ENCODE measurements at regions not wholly inside any gene's neighbourhood (a gene's known extent, or its start where the extent isn't known, plus 50 kb on each side); places are given as distances from the start of the nearest gene placed in this dataset.

DNA sequence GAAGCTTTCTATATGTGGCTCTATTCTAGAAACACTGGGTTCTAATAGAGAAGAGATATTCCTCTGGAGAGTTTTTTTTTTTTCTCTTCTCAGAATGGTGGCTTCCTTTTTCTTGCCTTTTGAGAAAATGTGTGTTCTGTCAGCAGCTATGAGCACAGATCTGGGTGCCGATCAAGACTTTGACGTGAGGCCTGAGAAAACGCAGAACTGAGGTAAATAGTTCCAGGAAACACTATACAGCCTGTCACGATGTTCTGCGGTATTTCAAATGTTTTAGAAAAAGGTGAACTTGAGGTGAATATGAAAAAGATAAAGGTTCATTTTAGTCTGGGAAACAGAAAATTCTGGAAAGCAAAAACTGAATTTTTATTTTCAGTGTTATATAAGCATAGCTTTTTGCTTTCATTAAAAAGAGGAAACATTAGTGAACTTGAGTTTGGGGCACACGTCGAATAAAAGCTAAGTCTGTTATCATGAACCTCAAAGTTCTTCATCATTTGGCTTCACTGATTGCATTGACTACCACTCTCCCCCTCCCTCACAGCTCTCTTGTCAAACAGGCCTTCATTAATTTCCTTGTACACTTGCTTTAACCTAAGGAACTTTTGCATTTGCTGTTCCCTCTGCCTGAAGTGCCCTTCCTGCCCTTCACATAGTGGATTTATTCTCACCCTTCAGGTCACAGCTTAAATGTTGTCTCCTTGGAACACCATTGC is 265.1 kb downstream of the NFKBIZ start:
- no peak for DNase-seq (ENCODE audit: low read depth)

DNA sequence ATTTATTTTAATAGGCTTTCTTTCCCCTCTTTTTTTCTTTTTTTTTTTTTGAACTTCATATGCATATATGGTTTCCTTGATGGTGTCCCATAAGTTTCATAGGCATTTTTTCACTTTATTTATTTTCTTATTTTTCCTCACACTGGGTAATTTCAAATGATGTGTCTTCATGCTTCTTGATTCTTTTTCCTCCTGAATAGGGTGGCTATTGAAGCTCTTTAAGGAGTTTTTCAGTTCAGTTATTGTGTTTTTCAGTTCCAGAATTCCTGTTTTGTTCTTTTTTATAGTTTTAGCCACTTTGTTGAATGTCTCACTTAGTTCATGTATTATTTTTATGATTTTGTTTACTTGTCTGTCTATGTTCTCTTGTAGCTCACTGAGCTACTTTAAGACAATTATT is 273.2 kb downstream of the NFKBIZ start:
- no peak for DNase-seq (ENCODE audit: low read depth)

DNA sequence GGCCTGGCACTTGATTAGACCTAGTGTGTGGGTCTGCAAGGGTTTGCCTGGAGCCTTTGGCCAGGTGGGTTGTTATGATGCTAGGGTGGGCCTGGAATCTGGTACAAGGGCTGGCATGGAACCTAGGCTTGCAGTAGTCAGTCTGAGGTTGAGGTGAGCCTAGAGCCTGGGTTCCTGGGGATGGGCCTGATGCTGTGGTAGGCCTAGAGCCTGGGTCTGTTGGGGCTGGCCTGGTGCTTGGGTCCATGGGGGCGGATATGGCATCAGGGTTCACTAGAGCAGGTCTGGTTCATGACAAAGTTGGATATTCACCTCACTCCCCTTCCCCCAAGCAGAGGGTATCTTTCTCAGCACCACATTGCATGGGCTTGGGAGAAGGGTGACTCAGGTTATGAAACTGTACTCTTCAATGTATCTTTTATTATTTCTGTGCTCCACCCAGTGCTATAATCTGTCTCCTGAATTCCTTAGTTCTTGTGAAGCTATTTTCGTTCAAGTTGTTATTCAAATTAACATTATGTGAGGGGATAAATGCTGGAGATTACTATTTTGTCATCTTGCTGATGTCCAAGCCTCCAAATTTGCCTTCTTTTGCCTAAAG is 274.4 kb downstream of the NFKBIZ start:
- DNase-seq (ENCODE audit: low read depth) = no peak

DNA sequence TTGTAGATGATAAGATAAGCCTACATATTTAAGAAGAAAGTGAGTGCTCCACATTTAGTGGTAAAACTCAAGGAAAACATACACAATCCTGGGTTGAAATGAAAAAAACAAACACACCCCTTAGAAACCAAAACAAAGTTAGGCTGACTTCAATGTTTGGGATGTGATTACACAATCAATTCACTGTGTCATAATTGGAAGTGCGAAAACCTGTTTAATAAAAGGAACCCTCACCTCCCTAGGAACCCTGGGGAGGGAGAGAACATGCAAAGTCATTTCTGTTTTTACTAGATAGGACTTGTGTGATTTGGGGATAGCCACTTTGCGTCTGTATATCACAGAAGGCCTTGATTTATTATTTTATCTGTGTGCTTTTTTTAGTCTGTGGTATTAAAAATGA is 275.0 kb downstream of the NFKBIZ start:
- no peak for DNase-seq (ENCODE audit: low read depth)

DNA sequence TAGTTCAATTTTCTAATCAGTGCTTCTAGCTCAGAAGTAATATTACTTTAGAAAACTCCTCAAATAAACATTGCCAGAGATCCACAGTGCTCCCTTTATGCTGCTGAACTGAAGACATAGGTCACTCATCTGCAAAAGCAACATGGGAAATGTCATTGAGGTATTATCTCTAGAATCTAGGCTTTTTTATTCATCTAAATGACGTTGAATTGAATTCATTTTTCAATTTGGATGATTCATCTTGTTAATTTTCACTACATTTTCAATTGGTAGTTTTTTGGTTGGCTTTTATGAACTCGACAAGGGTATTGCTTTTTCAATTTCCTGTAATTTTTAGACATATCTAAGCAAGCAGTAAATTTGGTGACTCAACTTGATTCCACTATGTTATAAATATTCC is 275.4 kb downstream of the NFKBIZ start:
- no peak for DNase-seq (ENCODE audit: low read depth)

DNA sequence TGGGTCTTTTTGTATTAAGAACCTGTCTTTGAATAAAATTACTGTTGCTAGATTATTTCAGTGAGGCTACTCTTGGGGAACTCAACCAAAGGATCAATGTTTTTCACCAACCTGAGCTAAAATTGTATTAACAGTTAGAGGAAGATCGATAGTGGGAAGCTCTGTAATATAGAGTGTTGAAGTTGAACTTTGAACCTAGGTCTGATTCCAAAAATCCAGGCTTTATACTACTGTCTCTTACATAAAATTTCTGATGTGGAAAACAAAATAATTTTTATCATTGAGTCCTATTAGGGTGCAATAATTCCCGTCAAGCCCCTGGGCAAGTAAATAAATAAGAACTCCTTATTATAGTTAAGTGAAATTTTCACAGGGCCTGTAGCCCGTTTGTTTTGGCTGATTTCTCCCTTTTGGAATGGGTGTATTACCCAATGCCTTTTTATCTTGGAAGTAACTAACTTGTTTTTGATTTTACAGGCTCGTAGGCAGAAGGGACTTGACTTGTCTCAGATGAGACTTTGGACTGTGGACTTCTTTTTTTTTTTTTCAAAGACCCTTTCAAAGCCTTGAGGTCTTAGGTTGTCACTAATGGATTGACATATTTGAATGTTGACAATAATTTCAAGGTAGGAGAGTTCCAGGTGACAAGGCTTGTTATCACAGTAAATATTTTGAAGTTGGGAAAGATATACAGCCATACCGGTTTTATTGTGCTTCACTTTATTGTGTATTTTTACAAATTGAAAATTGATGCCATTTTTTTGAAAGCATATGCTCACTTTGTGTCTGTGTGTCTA is 276.1 kb downstream of the NFKBIZ start:
- DNase-seq (ENCODE audit: low read depth) = no peak

DNA sequence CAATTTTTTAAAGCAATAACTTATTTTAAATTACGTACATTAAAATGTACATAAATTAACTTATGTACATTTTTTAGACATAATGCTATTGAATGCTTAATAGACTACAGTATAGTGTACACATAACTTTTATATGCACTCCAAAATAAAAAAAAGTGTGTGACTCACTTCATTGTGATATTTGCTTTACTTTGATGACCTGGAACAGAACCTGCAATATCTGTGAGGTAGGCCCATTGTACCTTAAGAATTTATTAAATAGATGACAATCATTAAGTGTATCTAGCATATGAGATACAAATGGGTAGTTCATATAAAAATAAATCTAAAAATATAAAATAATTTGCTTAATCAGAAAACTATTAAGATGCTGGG is 276.7 kb downstream of the NFKBIZ start:
- DNase-seq (ENCODE audit: low read depth) = no peak

DNA sequence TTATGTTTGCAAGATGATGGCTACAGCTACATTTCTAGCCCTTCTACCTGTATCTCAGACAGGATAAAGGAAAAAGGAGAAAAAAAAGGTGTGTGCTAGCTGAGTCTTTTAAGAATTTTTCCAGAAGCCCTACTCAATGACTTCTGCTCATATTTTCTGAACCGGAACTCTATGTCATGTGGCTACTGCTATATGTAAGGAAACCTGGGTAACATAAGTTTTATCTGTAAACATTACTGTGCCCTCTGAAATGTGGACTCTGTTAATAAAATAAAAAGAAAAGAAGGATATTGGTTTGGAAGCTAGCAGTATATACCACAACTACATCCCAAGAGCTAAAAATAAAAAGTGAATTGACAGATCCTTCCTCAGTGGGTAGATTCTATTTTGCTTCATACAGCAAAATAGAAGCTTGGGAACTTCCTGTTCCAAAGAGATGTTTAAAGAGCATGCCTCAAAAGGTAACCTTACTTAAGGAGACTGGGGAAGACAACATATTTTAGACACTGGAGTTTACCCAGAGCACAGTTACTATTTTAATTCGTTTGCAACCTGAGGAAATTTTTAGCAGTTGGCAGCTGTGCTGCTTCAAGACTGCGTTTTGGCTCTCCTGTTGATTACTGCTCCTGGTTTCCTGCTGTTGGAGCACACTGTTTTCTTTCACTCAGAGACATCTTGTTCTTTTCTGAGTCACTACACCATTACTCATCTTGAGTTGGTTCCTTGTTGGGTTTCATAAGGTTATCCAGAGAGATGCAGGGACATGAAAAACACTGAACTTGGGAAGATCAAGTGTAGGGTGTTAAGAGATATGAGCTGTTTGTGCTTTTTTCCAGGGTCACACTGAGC is 280.7 kb downstream of the NFKBIZ start:
- no peak for DNase-seq (ENCODE audit: low read depth)

DNA sequence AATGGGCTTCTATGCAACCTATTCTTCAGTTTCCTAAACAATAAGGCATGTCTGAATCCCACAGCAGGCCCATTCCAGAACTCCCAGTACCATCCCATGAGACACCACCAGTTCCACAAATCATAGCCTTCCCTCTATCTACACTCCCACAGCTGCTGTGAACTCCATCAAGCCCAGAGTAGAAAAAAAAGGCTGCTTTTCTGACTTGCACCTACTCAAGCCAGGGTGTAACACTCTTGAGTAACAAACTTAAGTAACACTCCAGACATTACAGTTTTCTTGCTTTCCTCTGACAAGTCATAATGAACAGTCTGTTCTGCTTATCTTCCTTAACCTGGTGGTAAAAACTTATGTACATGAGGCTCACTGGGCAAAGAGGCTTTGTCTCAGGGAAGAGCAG is 283.1 kb downstream of the NFKBIZ start:
- DNase-seq (ENCODE audit: low read depth) = no peak

DNA sequence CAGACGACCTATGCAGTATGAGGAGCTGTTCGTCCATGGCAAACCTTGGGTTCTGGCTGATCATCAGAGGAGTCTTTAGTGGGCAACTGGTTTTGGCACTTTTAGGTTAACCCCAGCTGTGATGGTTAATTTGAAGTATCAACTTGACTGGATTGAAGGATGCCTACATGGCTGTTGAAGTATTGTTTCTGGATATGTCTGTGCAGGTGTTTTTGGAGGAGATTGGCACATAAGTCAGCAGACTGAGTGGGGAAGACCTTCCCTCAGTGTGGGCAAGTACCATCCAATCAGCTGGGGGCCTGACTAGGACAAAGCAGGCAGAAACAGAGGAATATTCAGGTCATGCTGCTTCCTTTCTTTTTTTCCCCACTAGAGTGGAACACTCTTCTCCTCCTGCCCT is 284.1 kb downstream of the NFKBIZ start:
- no peak for DNase-seq (ENCODE audit: low read depth)

DNA sequence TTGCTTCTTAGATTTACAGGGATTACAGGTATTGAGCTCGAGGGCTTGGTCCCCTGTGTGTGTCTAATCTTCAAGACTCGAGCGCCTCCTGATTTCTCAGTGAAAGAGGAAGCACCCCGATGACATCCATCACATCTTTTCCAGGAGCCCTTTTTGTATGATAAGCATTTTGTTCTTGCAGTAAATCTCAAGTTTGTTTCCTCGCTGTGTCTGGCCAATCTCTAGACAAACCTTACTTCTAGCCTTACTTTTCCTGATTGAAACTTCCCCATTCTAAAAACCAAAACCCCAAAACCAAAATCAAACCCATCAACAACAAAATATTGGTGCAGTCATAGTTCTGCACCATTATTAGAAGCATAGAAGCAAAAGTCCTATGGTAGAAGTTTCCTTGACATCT is 286.0 kb downstream of the NFKBIZ start:
- no peak for DNase-seq (ENCODE audit: low read depth)

DNA sequence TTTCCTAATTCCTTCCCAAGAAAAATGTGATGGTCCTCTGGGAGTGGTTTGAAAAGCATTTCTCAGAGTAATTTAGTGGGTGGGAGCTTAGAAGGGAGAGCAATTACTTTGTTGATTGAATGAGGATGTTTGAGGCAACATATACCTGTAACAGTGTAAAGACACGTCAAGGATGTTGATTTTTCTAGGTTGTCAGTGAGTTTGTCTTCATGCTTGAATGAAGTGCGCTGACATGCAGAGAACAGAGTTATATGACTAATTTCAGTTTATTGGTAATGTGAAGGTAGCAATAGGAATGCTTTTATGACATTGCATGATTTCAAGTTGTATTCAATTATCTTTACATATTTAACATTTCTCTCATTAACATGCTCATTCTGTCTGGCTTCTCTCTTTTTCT is 286.9 kb downstream of the NFKBIZ start:
- no peak for DNase-seq (ENCODE audit: low read depth)

DNA sequence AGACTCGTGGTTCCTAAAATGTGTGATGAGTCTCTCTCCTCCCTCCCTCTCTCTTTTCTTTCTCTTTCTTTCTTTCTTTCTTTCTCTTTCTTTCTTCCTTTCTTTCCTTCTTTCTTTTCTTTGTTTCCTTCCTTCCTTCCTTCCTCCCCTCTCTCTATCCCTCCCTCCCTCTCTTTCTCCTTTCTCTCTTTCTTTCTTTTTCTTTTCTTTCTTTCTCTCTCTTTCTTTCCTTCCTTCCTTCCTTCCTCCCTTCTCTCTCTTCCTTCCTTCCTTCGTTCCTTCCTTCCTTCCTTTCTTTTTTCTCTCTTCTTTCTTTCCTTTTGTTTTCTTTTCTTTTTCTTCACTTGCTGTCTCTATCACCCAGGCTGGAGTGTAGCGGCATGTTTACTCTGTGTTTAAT is 290.8 kb downstream of the NFKBIZ start:
- DNase-seq (ENCODE audit: low read depth) = no peak

DNA sequence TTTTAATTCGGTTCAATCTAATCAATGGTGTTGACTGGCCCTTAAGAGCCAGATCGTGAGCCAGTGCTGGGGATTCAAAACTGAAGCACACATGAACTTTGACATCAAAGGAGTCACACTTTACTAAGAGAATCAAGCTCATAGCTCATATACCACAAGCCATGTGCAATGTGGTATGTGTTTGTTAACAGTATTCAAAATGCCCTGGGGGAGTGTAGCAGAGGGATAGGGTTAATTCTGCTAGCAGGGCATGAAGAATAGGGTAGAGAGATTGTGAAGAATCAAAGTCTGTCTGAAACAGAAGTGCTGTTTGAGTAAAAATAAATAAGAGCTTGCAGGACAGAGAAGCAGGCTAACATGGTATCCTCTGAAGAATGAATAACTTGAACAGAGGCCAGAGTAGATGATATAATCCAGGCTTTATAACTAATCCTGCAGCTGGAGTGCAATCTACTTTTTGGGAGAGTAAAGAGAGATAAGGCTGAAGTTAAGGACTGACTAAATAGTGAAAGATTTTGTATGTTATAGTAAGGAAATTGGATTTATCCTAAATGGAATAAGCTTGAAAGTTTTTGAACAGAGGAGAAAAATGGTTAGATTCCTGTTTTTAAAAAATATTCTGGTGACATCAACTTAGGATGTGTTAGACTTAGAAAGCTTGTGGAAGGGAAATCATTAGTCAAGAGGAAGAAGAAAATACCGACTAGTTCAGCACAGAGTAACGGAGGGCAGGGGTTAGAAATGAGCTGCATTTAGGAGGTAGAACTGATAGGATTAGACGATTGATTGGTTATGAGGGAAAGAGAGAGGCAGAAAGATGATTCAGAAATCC is 292.0 kb downstream of the NFKBIZ start:
- no peak for DNase-seq (ENCODE audit: low read depth)

DNA sequence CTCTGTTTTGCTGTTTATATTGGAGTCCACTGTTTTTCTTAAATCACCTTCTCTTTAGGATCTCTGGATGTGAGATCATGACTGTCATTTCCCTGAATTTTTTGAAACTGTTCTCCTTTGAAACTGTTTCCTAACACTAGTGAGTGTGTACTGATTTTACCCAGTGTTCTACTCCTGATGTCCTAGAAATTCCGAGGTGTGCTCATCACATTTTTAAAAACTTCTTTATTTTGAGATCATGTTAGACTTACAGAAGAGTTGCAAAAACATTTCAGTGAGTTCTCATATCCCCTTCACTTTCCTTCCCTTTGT is 292.6 kb downstream of the NFKBIZ start:
- DNase-seq (ENCODE audit: low read depth) = no peak

DNA sequence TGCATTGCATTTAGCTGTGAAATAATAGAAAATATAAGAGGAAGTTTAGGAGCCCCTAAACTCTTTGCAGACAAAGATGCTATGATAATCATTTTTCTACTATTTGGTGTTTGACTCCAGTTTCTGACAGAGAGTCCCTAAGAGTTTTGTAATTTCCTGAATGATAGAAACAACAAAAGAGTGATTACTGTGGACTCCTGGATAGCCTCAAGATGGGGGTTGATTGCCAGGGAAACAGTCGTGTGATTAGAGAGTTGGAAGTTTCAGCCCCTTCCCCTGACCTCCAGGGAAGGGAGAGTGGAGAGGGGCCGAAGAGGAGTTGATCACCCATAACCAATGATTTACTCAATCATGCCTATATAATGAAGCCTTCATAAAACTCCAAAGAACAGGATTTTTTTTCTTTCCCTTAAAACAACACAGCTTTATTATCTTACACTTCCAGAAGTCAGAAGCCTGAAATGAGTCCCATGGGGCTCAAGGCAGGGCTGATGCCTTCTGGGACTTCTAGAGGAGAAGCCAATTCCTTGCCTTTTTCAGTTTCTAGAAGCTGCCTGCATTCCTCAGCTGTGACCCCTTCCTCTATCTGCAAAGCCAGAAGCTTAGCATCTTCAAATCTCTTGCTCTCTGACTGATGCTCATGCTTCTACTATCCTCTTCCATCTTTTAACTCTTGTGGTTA is 292.3 kb upstream of the ZPLD1 start:
- no peak for DNase-seq (ENCODE audit: low read depth)

DNA sequence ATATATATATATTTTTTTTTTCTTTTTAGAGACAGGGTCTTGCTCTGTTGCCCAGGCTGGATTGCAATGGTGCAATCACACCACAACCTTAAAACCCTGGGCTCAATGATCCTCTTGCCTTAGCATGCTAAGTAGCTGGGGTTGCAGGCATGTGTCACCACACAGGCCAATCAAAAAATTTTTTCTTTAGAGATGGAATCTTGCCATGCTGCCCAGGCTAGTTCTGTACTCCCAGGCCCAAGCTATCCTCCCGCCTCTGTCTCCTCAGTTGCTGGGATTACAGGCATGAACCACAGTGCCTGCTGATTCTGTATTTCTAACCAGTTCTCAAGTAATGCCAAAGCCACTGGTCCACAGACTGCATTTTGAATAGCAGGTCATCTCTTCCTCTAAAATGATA is 291.3 kb upstream of the ZPLD1 start:
- DNase-seq (ENCODE audit: low read depth) = no peak

DNA sequence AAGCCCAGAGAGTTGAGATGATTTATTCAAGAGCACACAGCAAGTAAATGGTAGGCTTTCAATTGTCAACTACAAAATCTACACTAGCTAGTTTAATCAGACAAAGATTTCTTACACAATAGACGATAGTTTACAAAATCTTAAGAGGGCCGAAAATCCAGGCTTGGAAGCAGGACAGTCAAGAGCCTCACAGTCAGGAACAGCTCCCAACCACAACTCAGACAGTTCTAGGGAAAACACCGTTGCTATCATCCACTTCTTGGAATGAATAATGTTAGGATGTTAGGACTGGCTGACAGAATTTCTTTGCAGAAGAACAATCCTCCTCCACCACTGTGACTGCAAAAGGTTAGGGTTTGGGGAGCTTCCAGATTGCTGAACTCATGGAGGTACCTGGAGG is 290.8 kb upstream of the ZPLD1 start:
- no peak for DNase-seq (ENCODE audit: low read depth)

DNA sequence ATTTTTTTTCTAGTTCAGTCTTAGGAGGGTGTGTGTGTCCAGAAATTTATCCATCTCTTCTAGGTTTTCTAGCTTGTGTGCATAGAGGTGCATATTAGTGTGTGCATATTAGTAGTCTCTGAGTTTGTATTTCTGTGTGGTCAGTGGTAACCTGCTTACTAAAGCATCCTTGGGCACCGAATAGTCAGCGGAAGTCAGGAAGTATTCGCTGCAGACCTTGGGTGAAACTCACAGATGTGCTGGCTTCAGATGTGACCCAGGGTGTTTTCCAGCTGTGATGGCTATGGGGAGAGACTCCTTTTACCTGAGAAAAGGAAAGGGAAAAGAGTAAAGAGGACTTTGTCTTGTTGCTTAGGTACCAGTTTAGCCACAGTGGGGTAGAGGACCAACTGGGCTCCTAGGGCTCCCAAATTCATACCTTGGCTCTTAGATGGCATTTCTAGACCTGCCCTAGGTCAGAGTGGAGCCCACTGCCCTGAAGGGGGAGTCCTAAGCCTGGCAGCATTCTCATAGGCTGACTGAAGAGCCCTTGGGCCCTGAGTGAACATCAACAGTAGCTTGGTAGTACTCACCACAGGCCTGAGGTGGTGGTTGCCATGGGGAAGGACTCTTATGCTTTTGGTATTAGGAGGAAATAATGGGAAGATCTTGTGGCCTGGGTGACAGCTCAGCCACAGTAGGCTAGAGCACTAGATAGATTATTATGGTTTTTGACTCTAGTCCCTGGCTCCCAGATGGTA is 286.0 kb upstream of the ZPLD1 start:
- DNase-seq (ENCODE audit: low read depth) = no peak

DNA sequence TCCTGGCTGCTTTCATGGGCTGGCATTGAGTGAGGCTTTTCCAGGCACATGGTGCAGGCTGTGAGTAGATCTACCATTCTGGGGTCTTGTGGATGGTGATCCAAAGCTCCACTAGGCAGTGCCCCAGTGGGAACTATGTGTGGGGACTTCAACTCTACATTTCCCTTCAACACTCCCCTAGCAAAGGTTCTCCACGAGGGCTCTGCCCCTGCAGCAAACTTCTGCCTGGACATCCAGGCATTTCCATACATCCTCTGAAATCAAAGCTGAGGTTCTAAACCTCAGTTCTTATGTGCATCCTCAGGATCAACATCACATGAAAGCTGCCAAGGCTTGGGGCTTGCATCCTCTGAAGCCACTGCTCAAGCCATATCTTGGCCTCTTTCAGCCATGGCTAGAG is 282.9 kb upstream of the ZPLD1 start:
- DNase-seq (ENCODE audit: low read depth) = no peak

DNA sequence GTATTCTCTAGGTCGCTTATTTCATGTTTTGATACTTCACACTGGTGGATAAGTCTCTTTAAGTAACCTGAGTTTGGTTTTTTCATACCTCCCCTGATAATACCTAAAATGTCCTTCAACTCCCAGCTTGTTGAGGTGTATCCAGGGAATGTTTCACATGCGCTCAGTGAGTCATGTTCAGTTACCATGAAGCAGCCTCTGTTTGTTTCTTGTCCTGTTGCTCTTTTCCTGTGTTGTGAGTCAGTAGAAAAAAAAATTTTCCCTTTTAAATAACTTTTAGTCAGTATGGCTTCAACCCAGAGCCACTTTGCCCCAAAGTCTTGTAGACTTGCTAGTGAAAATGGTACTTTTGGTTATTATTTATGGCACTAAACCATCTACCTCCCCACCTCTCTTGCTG is 278.4 kb upstream of the ZPLD1 start:
- no peak for DNase-seq (ENCODE audit: low read depth)

Measured in T-helper 22 cell (primary cell).